Lower leg skin (tissue), 3 donors: ENCODE measurements at regions not wholly inside any gene's neighbourhood (a gene's known extent, or its start where the extent isn't known, plus 50 kb on each side); places are given as distances from the start of the nearest gene placed in this dataset.
"Not testable (repeated sequence)": the region's sequence is repeated elsewhere in the genome, so short reads cannot be mapped to it uniquely, and the experiment has no call there.

Experiments used
- POLR2A ChIP-seq, 2 donors: fragments of 450-650 bp; IDR thresholded peaks; one replicate each; pipeline ENCODE4 v1.6.1; 2016 to 2017; ENCODE audit warnings: antibody characterized with exemption in 2 of 2, mild to moderate bottlenecking in 1 of 2, moderate library complexity in 1 of 2
- TF ChIP-seq, protein P1 (sequence below), 3 donors: fragments of 450-650 bp; IDR thresholded peaks; one replicate each; pipeline ENCODE4 v1.5.1; 2016; ENCODE audit warnings: antibody characterized with exemption in 3 of 3, mild to moderate bottlenecking in 3 of 3, moderate library complexity in 2 of 3

DNA sequence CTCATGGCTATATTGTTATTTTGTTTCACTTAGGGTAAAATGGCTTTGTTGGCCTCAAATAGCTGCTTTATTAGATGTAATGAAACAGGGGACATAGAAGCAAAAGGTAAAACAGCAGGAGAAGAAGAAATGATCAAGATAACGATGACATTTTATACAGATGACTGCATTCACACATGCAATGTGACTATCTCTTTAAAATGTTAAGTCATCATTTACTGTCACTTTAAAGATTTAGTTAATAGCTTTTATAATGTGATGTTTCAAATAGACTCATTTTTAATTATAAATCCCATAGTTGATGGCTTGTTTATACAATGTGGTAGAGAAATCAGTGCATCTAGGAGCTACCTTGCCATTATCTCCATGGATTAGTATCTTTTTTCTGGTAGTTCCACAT lies 2160.8 kb upstream of the DEFB115 start:
- TF ChIP-seq, protein P1, sequence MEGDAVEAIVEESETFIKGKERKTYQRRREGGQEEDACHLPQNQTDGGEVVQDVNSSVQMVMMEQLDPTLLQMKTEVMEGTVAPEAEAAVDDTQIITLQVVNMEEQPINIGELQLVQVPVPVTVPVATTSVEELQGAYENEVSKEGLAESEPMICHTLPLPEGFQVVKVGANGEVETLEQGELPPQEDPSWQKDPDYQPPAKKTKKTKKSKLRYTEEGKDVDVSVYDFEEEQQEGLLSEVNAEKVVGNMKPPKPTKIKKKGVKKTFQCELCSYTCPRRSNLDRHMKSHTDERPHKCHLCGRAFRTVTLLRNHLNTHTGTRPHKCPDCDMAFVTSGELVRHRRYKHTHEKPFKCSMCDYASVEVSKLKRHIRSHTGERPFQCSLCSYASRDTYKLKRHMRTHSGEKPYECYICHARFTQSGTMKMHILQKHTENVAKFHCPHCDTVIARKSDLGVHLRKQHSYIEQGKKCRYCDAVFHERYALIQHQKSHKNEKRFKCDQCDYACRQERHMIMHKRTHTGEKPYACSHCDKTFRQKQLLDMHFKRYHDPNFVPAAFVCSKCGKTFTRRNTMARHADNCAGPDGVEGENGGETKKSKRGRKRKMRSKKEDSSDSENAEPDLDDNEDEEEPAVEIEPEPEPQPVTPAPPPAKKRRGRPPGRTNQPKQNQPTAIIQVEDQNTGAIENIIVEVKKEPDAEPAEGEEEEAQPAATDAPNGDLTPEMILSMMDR (IDR thresholded peaks at IDR 0.05) = not testable (repeated sequence)
- not testable (repeated sequence) for TF ChIP-seq POLR2A (IDR thresholded peaks at IDR 0.05)
